GM19043 (cell line): ENCODE measurements at regions not wholly inside any gene's neighbourhood (a gene's known extent, or its start where the extent isn't known, plus 50 kb on each side); places are given as distances from the start of the nearest gene placed in this dataset.

Experiments
- ATAC-seq: cut with Tn5 transposase; IDR thresholded peaks from one replicate; pipeline ENCODE4 v1.9.1; 2021; ENCODE audit warnings: low read depth; ENCODE audit not compliant: unreplicated experiment

GRCh38 chr2:45182667-45183295, 173.5 kb upstream of the SIX2 start:
- ATAC-seq, result no peak

- no peak for ATAC-seq
Observed at GRCh38 chr2:45180779-45181178, 171.5 kb upstream of the SIX2 start.

- no peak for ATAC-seq
Observed at GRCh38 chr2:45180033-45180746, 170.9 kb upstream of the SIX2 start.

GRCh38 chr2:45178854-45179253, 169.6 kb upstream of the SIX2 start:
- ATAC-seq, result no peak

- ATAC-seq, result no peak
Observed at GRCh38 chr2:45178359-45178758, 169.1 kb upstream of the SIX2 start.

- ATAC-seq, result no peak
Observed at GRCh38 chr2:45177870-45178269, 168.6 kb upstream of the SIX2 start.

- no peak for ATAC-seq
Observed at GRCh38 chr2:45176390-45176789, 167.1 kb upstream of the SIX2 start.

GRCh38 chr2:45173513-45173912, 164.3 kb upstream of the SIX2 start:
- no peak for ATAC-seq

GRCh38 chr2:45172760-45173392, 163.6 kb upstream of the SIX2 start:
- no peak for ATAC-seq

GRCh38 chr2:45172142-45172541, 162.9 kb upstream of the SIX2 start:
- ATAC-seq, result no peak

GRCh38 chr2:45171136-45171501, 161.9 kb upstream of the SIX2 start:
- no peak for ATAC-seq

GRCh38 chr2:45170191-45171135, 161.2 kb upstream of the SIX2 start:
- no peak for ATAC-seq

- no peak for ATAC-seq
Observed at GRCh38 chr2:45169339-45170190, 160.3 kb upstream of the SIX2 start.

GRCh38 chr2:45168711-45169338, 159.6 kb upstream of the SIX2 start:
- ATAC-seq, result no peak

GRCh38 chr2:45167920-45168629, 158.8 kb upstream of the SIX2 start:
- no peak for ATAC-seq

- ATAC-seq, result no peak
Observed at GRCh38 chr2:45166229-45166890, 157.1 kb upstream of the SIX2 start.

GRCh38 chr2:45162711-45163110, 153.5 kb upstream of the SIX2 start:
- no peak for ATAC-seq

- ATAC-seq, result no peak
Observed at GRCh38 chr2:45156605-45157004, 147.4 kb upstream of the SIX2 start.
